GM23248 (cell line): ENCODE measurements at regions not wholly inside any gene's neighbourhood (a gene's known extent, or its start where the extent isn't known, plus 50 kb on each side); places are given as distances from the start of the nearest gene placed in this dataset.

Source experiments
- EZH2 ChIP-seq: fragments of 200-600 bp; sonication (generic); IDR thresholded peaks from 2 replicates; pipeline ENCODE4 v1.6.1; 2018; ENCODE audit warnings: antibody characterized with exemption, mild to moderate bottlenecking; ENCODE audit not compliant: insufficient read depth, poor library complexity, severe bottlenecking
- EZH2phosphoT487 ChIP-seq: fragments of 200-600 bp; sonication (generic); IDR thresholded peaks from 2 replicates; pipeline ENCODE4 v1.6.1; 2018; ENCODE audit warnings: antibody characterized with exemption, moderate library complexity, mild to moderate bottlenecking, low read depth; ENCODE audit not compliant: insufficient read depth

DNA sequence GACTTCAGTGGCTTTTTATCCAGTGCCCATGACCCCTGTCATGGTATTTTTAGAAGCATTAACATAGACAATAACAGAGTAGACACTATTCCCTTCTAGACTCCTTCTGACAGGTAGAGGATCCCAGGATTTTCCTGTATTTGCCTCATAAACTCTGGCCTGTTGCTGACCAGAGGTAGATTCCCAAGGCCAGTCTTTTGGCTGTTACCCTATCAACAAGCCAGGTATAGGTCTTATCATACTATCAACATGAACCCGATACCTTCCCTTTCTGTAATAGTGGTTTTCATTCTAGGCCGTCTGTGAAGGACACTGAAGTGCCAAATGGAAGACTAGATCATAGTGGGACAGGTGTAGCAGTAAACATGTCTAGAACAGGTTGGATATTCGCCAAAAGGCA, 76.2 kb upstream of the CHRDL1 start:
- TF ChIP-seq EZH2, result no peak
- no peak for TF ChIP-seq EZH2phosphoT487
